ENCODE measurements at regions not wholly inside any gene's neighbourhood (a gene's known extent, or its start where the extent isn't known, plus 50 kb on each side); places are given as distances from the start of the nearest gene placed in this dataset.

DNA sequence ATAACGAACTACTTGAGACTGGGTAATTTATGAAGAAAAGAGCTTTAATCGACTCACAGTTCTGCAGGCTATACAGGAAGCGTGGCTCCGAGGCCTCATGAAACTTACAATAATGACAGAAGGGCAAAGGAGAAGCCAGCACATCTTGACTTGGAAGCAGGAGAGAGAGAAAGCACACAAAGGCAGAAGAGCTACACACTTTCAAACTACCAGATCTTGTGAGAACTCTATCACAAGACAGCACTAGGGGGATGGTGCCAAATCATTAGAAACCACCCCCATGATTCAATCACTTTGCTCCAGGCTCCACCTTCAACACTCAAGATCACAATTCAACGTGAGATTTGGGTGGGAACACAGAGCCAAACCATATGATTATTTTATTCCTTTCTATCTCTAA lies 655.9 kb upstream of the SYT4 start:
- TF ChIP-seq ZFX (IDR thresholded peaks at IDR 0.05; ENCODE audit: borderline replicate concordance): no peak
- TF ChIP-seq, protein P1, sequence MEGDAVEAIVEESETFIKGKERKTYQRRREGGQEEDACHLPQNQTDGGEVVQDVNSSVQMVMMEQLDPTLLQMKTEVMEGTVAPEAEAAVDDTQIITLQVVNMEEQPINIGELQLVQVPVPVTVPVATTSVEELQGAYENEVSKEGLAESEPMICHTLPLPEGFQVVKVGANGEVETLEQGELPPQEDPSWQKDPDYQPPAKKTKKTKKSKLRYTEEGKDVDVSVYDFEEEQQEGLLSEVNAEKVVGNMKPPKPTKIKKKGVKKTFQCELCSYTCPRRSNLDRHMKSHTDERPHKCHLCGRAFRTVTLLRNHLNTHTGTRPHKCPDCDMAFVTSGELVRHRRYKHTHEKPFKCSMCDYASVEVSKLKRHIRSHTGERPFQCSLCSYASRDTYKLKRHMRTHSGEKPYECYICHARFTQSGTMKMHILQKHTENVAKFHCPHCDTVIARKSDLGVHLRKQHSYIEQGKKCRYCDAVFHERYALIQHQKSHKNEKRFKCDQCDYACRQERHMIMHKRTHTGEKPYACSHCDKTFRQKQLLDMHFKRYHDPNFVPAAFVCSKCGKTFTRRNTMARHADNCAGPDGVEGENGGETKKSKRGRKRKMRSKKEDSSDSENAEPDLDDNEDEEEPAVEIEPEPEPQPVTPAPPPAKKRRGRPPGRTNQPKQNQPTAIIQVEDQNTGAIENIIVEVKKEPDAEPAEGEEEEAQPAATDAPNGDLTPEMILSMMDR (IDR thresholded peaks at IDR 0.05): no peak
- no peak overlapping the region for H3K27ac ChIP-seq

DNA sequence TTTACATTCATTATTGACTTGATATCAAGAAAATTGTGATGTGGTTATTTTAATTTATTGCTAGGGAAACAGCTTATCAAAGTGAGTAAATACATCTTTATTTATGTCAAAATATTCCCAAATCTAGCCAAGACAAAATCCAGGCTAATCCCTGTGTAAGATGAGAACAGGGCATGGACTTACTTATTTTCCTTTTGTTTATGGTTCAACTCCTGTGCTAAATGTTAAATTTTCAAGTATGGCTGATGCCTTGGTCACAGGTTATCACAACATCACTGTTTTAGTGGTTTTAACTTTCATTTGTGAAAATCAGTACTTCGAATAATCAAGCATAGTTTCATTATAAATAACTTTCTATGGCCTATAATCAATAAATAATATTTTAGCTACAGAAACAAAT lies 657.0 kb upstream of the SYT4 start:
- H3K27ac ChIP-seq: peak overlapping the region; percentile 74
- TF ChIP-seq, protein P1 (IDR thresholded peaks at IDR 0.05): no peak
- TF ChIP-seq ZFX (IDR thresholded peaks at IDR 0.05; ENCODE audit: borderline replicate concordance): no peak

DNA sequence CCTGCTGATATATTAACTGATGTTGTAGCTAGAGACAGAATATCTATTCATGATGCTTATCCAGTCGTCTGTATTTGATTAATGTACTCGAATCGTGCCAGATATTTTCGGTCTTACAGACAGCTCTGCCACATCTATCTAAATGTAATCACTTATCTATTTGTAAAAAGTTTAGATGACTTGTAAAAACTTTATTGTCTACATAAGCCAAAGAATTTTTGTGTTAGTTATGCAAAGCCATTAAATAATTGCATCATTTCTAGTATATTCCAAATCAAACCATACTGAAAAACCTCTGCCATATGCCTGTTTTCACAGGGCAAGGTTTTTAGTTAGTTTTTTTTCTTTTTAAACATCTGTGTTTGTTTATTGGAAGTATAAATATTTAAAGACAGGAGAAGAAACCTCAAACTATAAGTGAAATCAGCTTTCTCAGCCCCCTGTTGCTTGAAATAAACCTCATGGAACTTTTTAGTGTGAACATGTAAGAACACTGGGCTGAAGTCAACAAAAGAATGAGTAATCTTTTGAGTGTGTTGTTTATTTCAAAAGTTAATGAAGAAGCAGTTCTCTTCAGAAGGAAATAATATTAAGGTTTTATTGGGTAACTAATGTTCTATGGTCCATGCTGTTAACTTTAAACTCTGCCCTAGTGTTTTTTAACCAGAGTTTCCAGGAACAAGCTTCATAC lies 657.6 kb upstream of the SYT4 start:
- peak overlapping the region; percentile 74 for H3K27ac ChIP-seq
- no peak for TF ChIP-seq ZFX (IDR thresholded peaks at IDR 0.05; ENCODE audit: borderline replicate concordance)
- TF ChIP-seq, protein P1 (IDR thresholded peaks at IDR 0.05): no peak

DNA sequence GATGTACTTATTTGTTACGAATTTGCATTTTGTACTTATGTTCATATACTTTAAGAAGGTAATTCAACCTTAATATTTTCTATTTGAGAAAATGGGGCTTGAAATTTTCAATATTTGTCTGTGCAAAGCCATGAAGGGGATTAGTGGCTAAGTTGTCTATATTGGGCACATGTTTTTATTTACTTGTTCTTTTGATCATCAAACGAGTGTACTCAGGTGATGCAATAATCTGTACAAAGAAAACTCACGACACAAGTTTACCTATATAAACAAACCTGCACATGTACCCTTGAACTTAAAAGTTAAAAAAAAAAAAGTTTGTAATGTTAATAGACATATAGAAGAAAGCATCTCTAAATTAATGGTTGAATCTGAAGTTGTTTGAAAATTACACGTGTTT lies 658.9 kb upstream of the SYT4 start:
- TF ChIP-seq, protein P1 (IDR thresholded peaks at IDR 0.05): no peak
- no peak for TF ChIP-seq ZFX (IDR thresholded peaks at IDR 0.05; ENCODE audit: borderline replicate concordance)
- peak overlapping the region; percentile 74 for H3K27ac ChIP-seq

DNA sequence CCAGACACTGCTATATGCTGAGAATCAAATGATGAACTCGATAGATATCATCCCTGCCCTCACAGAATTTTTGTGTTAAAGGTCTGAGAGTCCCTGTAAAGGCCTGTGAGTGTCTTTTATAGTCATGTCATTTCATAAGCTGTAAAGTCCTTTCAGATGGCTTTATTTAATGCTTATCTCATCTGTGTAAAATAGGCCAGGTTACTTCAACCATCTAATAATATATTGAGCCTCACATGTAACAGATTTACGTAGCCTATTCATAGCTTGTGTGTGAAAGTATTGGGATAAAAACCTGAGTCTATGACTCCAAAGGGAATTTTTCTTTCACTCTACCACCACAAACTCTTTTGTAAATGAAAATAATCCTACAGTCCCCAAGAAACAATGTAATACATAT lies 672.0 kb upstream of the SYT4 start:
- no peak overlapping the region for H3K27ac ChIP-seq
- no peak for TF ChIP-seq ZFX (IDR thresholded peaks at IDR 0.05; ENCODE audit: borderline replicate concordance)
- TF ChIP-seq, protein P1 (IDR thresholded peaks at IDR 0.05): no peak

DNA sequence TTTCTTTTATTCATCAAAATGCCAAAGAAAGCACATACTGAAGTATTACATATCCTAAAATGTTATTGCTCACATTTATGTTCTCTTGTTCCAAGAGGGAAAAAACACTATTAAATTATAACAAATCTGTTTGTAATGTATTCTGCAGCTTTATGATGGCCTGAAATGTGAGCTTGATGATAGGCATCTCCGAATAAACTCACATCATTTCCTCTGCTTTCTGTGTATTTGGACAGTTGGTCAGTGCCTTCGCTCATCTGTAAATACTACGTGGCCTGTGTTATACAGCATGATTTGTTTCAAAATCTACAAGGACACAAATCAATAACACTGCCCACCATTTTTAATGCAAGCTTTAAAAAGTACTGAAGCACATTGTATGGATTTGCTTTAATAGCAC lies 672.8 kb upstream of the SYT4 start:
- TF ChIP-seq, protein P1 (IDR thresholded peaks at IDR 0.05): no peak
- no peak for TF ChIP-seq ZFX (IDR thresholded peaks at IDR 0.05; ENCODE audit: borderline replicate concordance)
- no peak overlapping the region for H3K27ac ChIP-seq

DNA sequence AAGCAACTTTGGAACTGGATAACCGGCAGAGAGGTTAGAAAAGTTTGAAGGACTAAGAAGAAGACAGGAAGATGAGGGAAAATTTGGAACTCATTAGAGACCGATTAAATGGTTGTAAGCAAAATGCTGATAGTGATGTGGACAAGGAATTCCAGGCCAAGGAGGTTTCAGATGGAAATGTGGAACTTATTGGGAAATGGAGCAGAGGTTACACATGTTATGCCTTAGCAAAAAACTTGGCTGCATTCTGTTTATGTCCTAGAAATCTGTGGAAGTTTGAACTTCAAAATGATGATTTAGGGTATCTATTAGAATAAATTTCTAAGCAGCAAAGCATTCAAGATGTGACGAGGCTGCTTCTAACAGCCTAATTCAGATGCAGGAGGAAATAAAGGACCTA lies 675.1 kb upstream of the SYT4 start:
- TF ChIP-seq ZFX (IDR thresholded peaks at IDR 0.05; ENCODE audit: borderline replicate concordance): no peak
- TF ChIP-seq, protein P1 (IDR thresholded peaks at IDR 0.05): no peak
- no peak overlapping the region for H3K27ac ChIP-seq
